RWPE2 (cell line): ENCODE measurements at regions not wholly inside any gene's neighbourhood (a gene's known extent, or its start where the extent isn't known, plus 50 kb on each side); places are given as distances from the start of the nearest gene placed in this dataset.

Source experiments
- ATAC-seq: fragments of 200-7000 bp; cut with Tn5 transposase; 3 replicates; pipeline ENCODE4 v1.9.1; 2021; ENCODE audit warnings: low read depth
- DNase-seq: peaks from one replicate; pipeline ENCODE4 v3.0.0-alpha.2; 2020; ENCODE audit warnings: low spot score
- H3K27ac ChIP-seq: fragments of 450-650 bp; 2 replicates; pipeline ENCODE4 v1.5.1; 2017; ENCODE audit warnings: mild to moderate bottlenecking; ENCODE audit not compliant: poor library complexity, severe bottlenecking
- H3K27me3 ChIP-seq: fragments of 250-450 bp; sonication (Bioruptor Pico); 2 replicates; pipeline ENCODE4 v1.5.1; 2021; ENCODE audit warnings: mild to moderate bottlenecking, moderate library complexity; ENCODE audit not compliant: insufficient read depth, poor library complexity, severe bottlenecking
- H3K36me3 ChIP-seq: fragments of 250-450 bp; sonication (Bioruptor Pico); 2 replicates; pipeline ENCODE4 v1.5.1; 2020; ENCODE audit warnings: low read depth, mild to moderate bottlenecking, moderate library complexity
- H3K4me1 ChIP-seq: fragments of 250-450 bp; sonication (Bioruptor Pico); 2 replicates; pipeline ENCODE4 v1.5.1; 2021; ENCODE audit warnings: mild to moderate bottlenecking, moderate library complexity; ENCODE audit not compliant: insufficient read depth, poor library complexity, severe bottlenecking
- H3K4me3 ChIP-seq: fragments of 250-450 bp; sonication (Bioruptor Pico); 2 replicates; pipeline ENCODE4 v1.5.1; 2021; ENCODE audit warnings: mild to moderate bottlenecking, moderate library complexity; ENCODE audit not compliant: severe bottlenecking
- H3K9me3 ChIP-seq: fragments of 250-450 bp; sonication (Bioruptor Pico); 2 replicates; pipeline ENCODE4 v1.5.1; 2021; ENCODE audit warnings: mild to moderate bottlenecking, moderate library complexity; ENCODE audit not compliant: severe bottlenecking
- TF ChIP-seq, protein P1 (sequence below): fragments of 450-650 bp; IDR thresholded peaks from one replicate; pipeline ENCODE4 v1.5.1; 2017; ENCODE audit warnings: mild to moderate bottlenecking, moderate library complexity; ENCODE audit not compliant: poor library complexity, severe bottlenecking

DNA sequence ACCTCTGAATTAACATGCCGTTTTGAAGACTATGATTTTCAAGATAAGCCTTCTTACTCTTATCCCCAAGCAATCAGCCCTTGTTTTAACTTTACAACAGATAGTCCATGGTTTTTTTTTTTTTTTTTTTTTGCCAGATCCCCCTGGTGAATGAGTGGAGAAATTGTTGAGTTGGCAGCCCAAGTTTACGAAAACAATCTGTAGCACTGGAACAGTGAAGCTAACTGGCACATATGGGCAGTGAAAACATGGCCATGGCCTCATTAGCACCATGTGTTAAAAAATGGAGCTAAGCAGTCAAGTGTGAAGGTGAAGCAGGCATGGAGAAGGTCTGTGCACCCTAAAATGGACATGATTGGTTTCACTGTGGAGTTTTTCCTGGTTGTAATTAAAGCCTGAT lies 812.1 kb upstream of the MIR17HG start:
- TF ChIP-seq, protein P1, sequence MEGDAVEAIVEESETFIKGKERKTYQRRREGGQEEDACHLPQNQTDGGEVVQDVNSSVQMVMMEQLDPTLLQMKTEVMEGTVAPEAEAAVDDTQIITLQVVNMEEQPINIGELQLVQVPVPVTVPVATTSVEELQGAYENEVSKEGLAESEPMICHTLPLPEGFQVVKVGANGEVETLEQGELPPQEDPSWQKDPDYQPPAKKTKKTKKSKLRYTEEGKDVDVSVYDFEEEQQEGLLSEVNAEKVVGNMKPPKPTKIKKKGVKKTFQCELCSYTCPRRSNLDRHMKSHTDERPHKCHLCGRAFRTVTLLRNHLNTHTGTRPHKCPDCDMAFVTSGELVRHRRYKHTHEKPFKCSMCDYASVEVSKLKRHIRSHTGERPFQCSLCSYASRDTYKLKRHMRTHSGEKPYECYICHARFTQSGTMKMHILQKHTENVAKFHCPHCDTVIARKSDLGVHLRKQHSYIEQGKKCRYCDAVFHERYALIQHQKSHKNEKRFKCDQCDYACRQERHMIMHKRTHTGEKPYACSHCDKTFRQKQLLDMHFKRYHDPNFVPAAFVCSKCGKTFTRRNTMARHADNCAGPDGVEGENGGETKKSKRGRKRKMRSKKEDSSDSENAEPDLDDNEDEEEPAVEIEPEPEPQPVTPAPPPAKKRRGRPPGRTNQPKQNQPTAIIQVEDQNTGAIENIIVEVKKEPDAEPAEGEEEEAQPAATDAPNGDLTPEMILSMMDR, result no peak
- Histone ChIP-seq H3K27me3 (no peaks in the 10 kb centered on the region), H3K36me3 (no peaks in the 10 kb centered on the region), H3K4me1 (no peaks in the 10 kb centered on the region), H3K4me3 (no peak overlapping the region), H3K27ac (no peak overlapping the region), H3K9me3 (no peaks in the 10 kb centered on the region)
- DNase-seq, result no peak
- no peak for ATAC-seq

DNA sequence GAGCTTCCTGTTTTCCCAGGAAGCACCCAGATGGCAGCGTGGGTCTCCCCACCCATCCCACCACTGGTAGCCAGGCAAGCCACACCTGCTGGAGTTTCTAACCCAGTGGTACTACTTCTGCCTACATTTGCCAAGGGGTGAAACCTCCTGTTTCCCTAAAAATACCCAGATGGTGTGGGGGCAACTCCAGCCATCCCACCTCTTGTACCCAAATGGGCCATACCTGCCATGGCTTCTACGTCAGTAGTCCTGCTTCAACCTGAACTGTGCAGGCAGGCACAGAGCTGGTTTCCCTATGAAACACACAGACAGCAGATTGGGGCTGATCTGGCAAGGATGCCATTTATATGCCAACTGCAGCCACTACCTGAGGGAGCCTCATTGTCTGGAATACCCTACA lies 809.4 kb upstream of the MIR17HG start:
- no peak for ATAC-seq

DNA sequence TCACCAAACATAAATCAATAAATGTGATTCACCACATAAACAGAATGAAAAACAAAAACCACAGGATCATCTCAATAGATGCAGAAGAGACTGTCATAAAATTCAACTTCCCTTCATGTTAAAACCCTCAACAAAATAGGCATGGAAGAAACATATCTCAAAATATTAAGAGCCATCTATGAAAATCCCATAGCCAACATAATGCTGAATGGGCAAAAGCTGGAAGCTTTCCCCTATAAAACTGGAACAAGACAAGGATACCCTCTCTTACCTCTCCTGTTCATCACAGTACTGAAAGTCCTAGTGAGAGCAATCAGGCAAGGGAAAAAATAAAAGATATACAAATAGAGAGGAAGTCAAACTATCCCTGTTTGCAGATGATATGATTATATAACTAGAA lies 806.1 kb upstream of the MIR17HG start:
- DNase-seq, result no peak
- Histone ChIP-seq H3K4me1 (no peaks in the 10 kb centered on the region), H3K9me3 (peaks cover 8% of the 10 kb centered on the region), H3K4me3 (no peak overlapping the region), H3K36me3 (no peaks in the 10 kb centered on the region), H3K27ac (no peak overlapping the region), H3K27me3 (no peaks in the 10 kb centered on the region)
- TF ChIP-seq, protein P1, result no peak
- no peak for ATAC-seq

More for the DNA sequence above, 809.4 kb upstream of the MIR17HG start:
- no peaks in the 10 kb centered on the region for H3K4me1 ChIP-seq
- H3K27ac ChIP-seq, result no peak overlapping the region
- TF ChIP-seq, protein P1, result no peak
- no peaks in the 10 kb centered on the region for H3K36me3 ChIP-seq
- H3K9me3 ChIP-seq, result peaks cover 2% of the 10 kb centered on the region
- no peaks in the 10 kb centered on the region for H3K27me3 ChIP-seq
- DNase-seq, result no peak
- H3K4me3 ChIP-seq, result no peak overlapping the region

DNA sequence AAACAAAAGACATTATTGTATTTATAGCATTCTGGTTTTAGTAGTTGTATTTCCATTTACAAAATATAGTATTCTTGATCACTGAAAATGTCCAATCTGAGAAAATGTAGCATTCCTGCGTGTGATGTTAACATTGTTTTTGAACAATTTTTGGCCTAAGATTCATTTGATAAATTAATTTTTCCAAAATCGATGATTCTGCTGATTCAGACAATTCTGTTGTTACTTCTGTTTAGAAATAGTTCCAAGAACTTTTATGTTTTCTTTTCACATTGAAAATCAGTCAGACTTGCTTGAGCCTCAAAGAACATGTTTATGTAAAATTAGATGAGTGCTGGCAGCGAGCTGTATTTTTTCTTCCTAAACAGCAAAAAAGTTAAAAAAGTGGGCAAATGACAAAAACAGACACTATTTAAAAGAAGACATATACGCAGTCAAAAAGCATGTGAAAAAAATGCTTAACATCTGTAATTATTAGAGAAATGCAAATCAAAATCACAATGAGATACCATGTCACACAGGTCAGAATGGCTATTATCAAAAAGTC lies 804.5 kb upstream of the MIR17HG start:
- TF ChIP-seq, protein P1, result no peak
- H3K36me3 ChIP-seq, result no peaks in the 10 kb centered on the region
- no peaks in the 10 kb centered on the region for H3K4me1 ChIP-seq
- H3K27me3 ChIP-seq, result no peaks in the 10 kb centered on the region
- no peak for DNase-seq
- no peak for ATAC-seq
- H3K9me3 ChIP-seq, result peaks cover 8% of the 10 kb centered on the region
- no peak overlapping the region for H3K4me3 ChIP-seq
- H3K27ac ChIP-seq, result no peak overlapping the region

DNA sequence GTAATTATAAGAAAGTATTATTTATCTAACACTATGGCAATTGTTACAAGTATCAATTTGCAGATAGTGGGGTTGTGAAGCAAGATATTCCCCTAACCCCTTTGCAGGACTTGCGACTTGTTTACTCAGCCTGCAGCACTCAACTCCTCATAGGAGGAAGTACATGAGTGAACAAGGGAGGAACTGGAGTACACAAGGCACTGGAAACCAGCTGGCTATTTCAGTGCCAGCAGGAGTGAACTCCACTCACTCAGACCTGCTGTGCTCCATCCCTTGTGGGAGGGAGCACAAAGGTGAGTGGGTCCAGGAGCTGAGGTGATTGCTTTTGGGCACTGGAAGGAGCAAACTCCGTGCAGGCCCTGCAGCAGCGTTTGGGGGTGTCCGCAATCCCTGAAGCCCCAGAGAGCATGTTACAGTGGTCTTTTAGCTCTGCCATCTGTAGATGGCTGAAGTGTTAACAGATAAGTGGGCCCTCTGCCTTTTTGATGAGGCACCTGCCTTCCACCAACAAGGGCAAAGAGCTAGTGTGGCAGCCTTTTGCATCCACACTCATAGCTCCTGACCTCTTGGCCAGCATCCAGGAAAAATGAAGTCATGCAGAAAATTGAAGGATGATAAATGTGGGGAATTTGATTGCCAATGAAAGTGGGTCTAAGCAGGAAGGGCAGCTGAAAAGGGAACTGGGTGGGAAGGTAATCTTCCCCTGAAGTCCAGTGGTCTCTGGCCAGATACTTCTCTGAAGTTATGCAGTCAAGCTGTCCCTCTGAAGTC lies 802.2 kb upstream of the MIR17HG start:
- Histone ChIP-seq H3K36me3 (no peaks in the 10 kb centered on the region), H3K4me3 (no peak overlapping the region), H3K4me1 (no peaks in the 10 kb centered on the region), H3K9me3 (peaks cover 8% of the 10 kb centered on the region), H3K27me3 (no peaks in the 10 kb centered on the region), H3K27ac (no peak overlapping the region)
- ATAC-seq, result no peak
- TF ChIP-seq, protein P1, result no peak
- no peak for DNase-seq
